Tibial nerve (tissue), 4 donors: ENCODE measurements at regions not wholly inside any gene's neighbourhood (a gene's known extent, or its start where the extent isn't known, plus 50 kb on each side); places are given as distances from the start of the nearest gene placed in this dataset.

ENCODE experiments used
- DNase-seq, 2 donors: peaks; one replicate each; pipeline ENCODE4 v3.0.0-alpha.2; 2019; ENCODE audit warnings: low spot score in 2 of 2
- H3K27ac ChIP-seq, 4 donors: fragments of 200-600 bp; sonication (generic) in 3 of 4; one replicate each; pipeline ENCODE4 v1.5.1; 2017 to 2019; ENCODE audit warnings: mild to moderate bottlenecking in 1 of 4
- H3K27me3 ChIP-seq, 2 donors: fragments of 200-600 bp; sonication (generic) in 1 of 2; one replicate each; pipeline versions ENCODE4 v1.5.1 to v1.6.0; 2017 to 2019
- H3K36me3 ChIP-seq, 3 donors: fragments of 200-600 bp; sonication (generic); one replicate each; pipeline ENCODE4 v1.5.1; 2018 to 2019
- H3K4me1 ChIP-seq, 4 donors: fragments of 200-600 bp; sonication (generic) in 3 of 4; one replicate each; pipeline ENCODE4 v1.5.1; 2017 to 2019
- H3K4me3 ChIP-seq, 4 donors: fragments of 200-600 bp; sonication (generic) in 3 of 4; one replicate each; pipeline ENCODE4 v1.5.1; 2017 to 2019; ENCODE audit warnings: mild to moderate bottlenecking in 1 of 4, moderate library complexity in 1 of 4
- H3K9me3 ChIP-seq, 4 donors: fragments of 200-600 bp; sonication (generic) in 3 of 4; one replicate each; pipeline ENCODE4 v1.5.1; 2017 to 2019
- EP300 ChIP-seq, 2 donors: sonication (generic); formaldehyde crosslinking; IDR thresholded peaks; one replicate each; pipeline ENCODE4 v1.6.1; 2017; ENCODE audit warnings: antibody characterized with exemption in 2 of 2, mild to moderate bottlenecking in 1 of 2
- POLR2A ChIP-seq, 2 donors: fragments of 450-650 bp; IDR thresholded peaks; one replicate each; pipeline ENCODE4 v1.6.1; 2017; ENCODE audit warnings: antibody characterized with exemption in 2 of 2, mild to moderate bottlenecking in 2 of 2, moderate library complexity in 2 of 2
- WGBS, 2 donors: methylation state at CpG; one replicate each; pipeline ENCODE4 v1.1.5; 2018; 5-methylcytosine and 5-hydroxymethylcytosine counted together
- TF ChIP-seq, protein P1 (sequence below), 5 experiments: fragments of 200-600 bp in 3 of 5; fragments of 450-650 bp in 2 of 5; sonication (generic) in 3 of 5; IDR thresholded peaks; one replicate each; pipeline ENCODE4 v1.5.1; 2016 to 2019; ENCODE audit warnings: antibody characterized with exemption in 5 of 5, mild to moderate bottlenecking in 3 of 5, moderate library complexity in 2 of 5

GRCh38 chr6:9979996-9980395 is 434.9 kb downstream of the TFAP2A start:
- Histone ChIP-seq H3K4me1 (no peaks in the 10 kb centered on the region), H3K4me3 (no peak overlapping the region), H3K27me3 (no peaks in the 10 kb centered on the region), H3K9me3 (peaks cover 0 to 8% (median 0%) of the 10 kb centered on the region in 4 donors), H3K36me3 (no peaks in the 10 kb centered on the region), H3K27ac (no peak overlapping the region)
- no peak for DNase-seq
- 78 to 82% methylated on average over 5 of the region's 5 CpGs for WGBS, 2 donors
- TF ChIP-seq POLR2A (IDR thresholded peaks at IDR 0.05) (no peak), EP300 (IDR thresholded peaks at IDR 0.05) (no peak)
- TF ChIP-seq, protein P1, sequence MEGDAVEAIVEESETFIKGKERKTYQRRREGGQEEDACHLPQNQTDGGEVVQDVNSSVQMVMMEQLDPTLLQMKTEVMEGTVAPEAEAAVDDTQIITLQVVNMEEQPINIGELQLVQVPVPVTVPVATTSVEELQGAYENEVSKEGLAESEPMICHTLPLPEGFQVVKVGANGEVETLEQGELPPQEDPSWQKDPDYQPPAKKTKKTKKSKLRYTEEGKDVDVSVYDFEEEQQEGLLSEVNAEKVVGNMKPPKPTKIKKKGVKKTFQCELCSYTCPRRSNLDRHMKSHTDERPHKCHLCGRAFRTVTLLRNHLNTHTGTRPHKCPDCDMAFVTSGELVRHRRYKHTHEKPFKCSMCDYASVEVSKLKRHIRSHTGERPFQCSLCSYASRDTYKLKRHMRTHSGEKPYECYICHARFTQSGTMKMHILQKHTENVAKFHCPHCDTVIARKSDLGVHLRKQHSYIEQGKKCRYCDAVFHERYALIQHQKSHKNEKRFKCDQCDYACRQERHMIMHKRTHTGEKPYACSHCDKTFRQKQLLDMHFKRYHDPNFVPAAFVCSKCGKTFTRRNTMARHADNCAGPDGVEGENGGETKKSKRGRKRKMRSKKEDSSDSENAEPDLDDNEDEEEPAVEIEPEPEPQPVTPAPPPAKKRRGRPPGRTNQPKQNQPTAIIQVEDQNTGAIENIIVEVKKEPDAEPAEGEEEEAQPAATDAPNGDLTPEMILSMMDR (IDR thresholded peaks at IDR 0.05), result no peak

GRCh38 chr6:9978480-9978879 is 436.4 kb downstream of the TFAP2A start:
- H3K9me3 ChIP-seq, result no peaks in the 10 kb centered on the region
- H3K27ac ChIP-seq, result no peak overlapping the region
- no peaks in the 10 kb centered on the region for H3K36me3 ChIP-seq
- no peaks in the 10 kb centered on the region for H3K4me1 ChIP-seq
- no peak for DNase-seq
- H3K27me3 ChIP-seq, result no peaks in the 10 kb centered on the region
- H3K4me3 ChIP-seq, result no peak overlapping the region
- no peak for TF ChIP-seq POLR2A (IDR thresholded peaks at IDR 0.05)
- 88 to 89% methylated on average over 6 of the region's 6 CpGs for WGBS, 2 donors

DNA sequence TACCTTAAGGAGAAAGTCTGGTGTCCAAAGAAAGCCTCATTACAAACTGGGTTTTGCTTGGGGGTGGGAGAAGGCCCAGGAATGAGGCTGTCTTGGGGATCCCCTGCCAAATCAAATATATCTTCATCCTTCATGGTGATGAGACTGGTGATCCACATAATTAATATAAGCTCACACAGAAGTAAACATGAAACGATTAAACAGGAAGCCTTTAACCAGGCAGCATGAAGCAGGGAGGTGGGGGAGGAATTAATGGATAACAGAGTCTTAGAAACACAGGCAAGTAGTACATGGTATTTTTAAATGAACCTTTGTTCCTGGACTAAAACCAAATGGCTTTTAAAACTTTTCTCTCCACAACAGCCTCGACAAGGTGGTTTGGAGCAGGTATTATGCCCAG is 437.5 kb downstream of the TFAP2A start:
- Histone ChIP-seq H3K27me3 (no peaks in the 10 kb centered on the region), H3K4me3 (no peak overlapping the region), H3K36me3 (no peaks in the 10 kb centered on the region), H3K4me1 (no peaks in the 10 kb centered on the region), H3K27ac (no peak overlapping the region), H3K9me3 (no peaks in the 10 kb centered on the region)
- TF ChIP-seq, protein P1 (IDR thresholded peaks at IDR 0.05), result no peak
- no peak for TF ChIP-seq EP300 (IDR thresholded peaks at IDR 0.05)
- no peak for TF ChIP-seq POLR2A (IDR thresholded peaks at IDR 0.05)
- WGBS, 2 donors, result 13 to 18% methylated on average over 2 of the region's 2 CpGs
- DNase-seq, result no peak

GRCh38 chr6:9961646-9962045 is 453.2 kb downstream of the TFAP2A start:
- Histone ChIP-seq H3K4me3 (no peak overlapping the region), H3K36me3 (no peaks in the 10 kb centered on the region), H3K4me1 (no peaks in the 10 kb centered on the region), H3K27ac (no peak overlapping the region), H3K27me3 (no peaks in the 10 kb centered on the region), H3K9me3 (no peaks in the 10 kb centered on the region)
- 76 to 84% methylated on average over 5 of the region's 5 CpGs for WGBS, 2 donors
- TF ChIP-seq POLR2A (IDR thresholded peaks at IDR 0.05), result no peak
- TF ChIP-seq, protein P1 (IDR thresholded peaks at IDR 0.05), result no peak
- TF ChIP-seq EP300 (IDR thresholded peaks at IDR 0.05), result no peak
- no peak for DNase-seq

- H3K9me3 ChIP-seq, result peaks cover 0 to under 1% (median 0%) of the 10 kb centered on the region in 4 donors
- no peak overlapping the region for H3K27ac ChIP-seq
- no peak for DNase-seq
- no peaks in the 10 kb centered on the region for H3K27me3 ChIP-seq
- 88 to 94% methylated on average over 2 of the region's 2 CpGs for WGBS, 2 donors
- no peak overlapping the region for H3K4me3 ChIP-seq
- H3K4me1 ChIP-seq, result no peaks in the 10 kb centered on the region
- H3K36me3 ChIP-seq, result no peaks in the 10 kb centered on the region
- TF ChIP-seq EP300 (IDR thresholded peaks at IDR 0.05), result no peak
- TF ChIP-seq, protein P1 (IDR thresholded peaks at IDR 0.05), result no peak
- no peak for TF ChIP-seq POLR2A (IDR thresholded peaks at IDR 0.05)
These were observed 457.6 kb downstream of the TFAP2A start for GRCh38 chr6:9957215-9957759.

DNA sequence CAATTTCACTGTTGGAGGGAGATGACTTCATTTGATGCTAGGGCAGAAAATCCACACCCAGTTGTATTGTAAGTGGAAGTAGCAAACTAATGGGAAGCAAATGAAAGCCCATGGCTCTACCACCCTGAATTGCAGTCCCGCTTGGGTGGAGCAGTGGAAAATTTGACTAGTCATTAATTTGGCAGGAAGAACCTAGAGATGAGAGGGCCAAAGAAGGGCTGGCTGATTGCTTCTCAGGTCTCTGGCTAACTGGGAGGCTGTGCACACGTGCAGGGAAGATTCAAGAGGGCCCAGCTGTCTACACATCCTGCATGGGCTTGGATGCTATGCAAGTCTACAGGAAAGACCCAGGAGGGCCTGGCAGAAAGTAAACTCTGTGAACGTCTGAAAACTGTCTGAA is 466.2 kb downstream of the TFAP2A start:
- peaks cover 0 to 9% (median 0%) of the 10 kb centered on the region in 4 donors for H3K9me3 ChIP-seq
- H3K36me3 ChIP-seq, result no peaks in the 10 kb centered on the region
- H3K27ac ChIP-seq, result no peak overlapping the region
- TF ChIP-seq, protein P1 (IDR thresholded peaks at IDR 0.05), result no peak
- no peak for TF ChIP-seq POLR2A (IDR thresholded peaks at IDR 0.05)
- TF ChIP-seq EP300 (IDR thresholded peaks at IDR 0.05), result no peak
- H3K4me1 ChIP-seq, result peaks cover 0 to 3% (median 0%) of the 10 kb centered on the region in 4 donors
- WGBS, 2 donors, result 26 to 38% methylated on average over 3 of the region's 3 CpGs
- no peaks in the 10 kb centered on the region for H3K27me3 ChIP-seq
- no peak overlapping the region for H3K4me3 ChIP-seq
- no peak for DNase-seq
